Natural killer cell treated with Interleukin-12 subunit alpha and Interleukin-12 subunit beta and Interleukin-15 and Interleukin-18, amount 100 ng/mL, for 72 hours (primary cell): ENCODE measurements at regions not wholly inside any gene's neighbourhood (a gene's known extent, or its start where the extent isn't known, plus 50 kb on each side); places are given as distances from the start of the nearest gene placed in this dataset.

Source experiments
- ATAC-seq, 2 donors: fragments of 150-1000 bp; cut with Tn5 transposase in 1 of 2; sonication (Bioruptor Pico), chemical (Tn5 transposase) in 1 of 2; 2 replicates each; pipeline ENCODE4 v1.10.0; 2021
- DNase-seq: peaks from one replicate; pipeline ENCODE4 v3.0.0; 2022; ENCODE audit warnings: low spot score
- H3K27ac Mint-ChIP-seq, 2 donors: 1 replicate in 1 of 2; 2 replicates in 1 of 2; pipeline ENCODE4 v1.8.0; 2022; ENCODE audit warnings: mixed read lengths in 2 of 2, mild to moderate bottlenecking in 1 of 2, moderate library complexity in 1 of 2
- H3K27me3 Mint-ChIP-seq, 2 donors: 1 replicate in 1 of 2; 2 replicates in 1 of 2; pipeline ENCODE4 v1.8.0; 2022; ENCODE audit warnings: mixed read lengths in 2 of 2
- H3K36me3 Mint-ChIP-seq: one replicate; pipeline ENCODE4 v1.8.0; 2022; ENCODE audit warnings: mixed read lengths
- H3K4me1 Mint-ChIP-seq, 2 donors: 1 replicate in 1 of 2; 2 replicates in 1 of 2; pipeline ENCODE4 v1.8.0; 2022; ENCODE audit warnings: low read depth in 2 of 2, mixed read lengths in 2 of 2, mild to moderate bottlenecking in 1 of 2
- H3K4me3 Mint-ChIP-seq: one replicate; pipeline ENCODE4 v1.8.0; 2022; ENCODE audit warnings: mixed read lengths
- H3K9me3 Mint-ChIP-seq: 2 replicates; pipeline ENCODE4 v1.8.0; 2022; ENCODE audit warnings: mixed read lengths

DNA sequence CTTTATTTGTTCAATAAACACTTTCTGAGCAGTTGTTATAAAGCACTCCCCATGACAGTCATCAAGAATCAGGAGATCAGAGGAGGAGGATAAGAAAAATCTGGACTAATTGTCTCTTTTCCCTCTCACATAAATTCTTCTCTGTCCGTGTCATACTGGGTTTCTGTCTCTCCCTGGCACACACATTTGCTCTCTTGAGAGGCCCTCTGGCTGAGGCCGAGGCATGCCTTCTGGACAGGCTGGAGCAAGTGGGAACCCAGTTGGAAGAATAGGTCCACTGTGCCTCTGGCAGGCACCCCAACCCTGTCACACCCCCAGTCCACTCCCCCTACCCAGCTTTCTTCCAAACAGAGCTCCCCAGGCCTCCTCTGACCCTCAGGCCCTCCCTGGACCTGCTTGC, 315.8 kb downstream of the UACA start:
- no peak for DNase-seq
- Mint-ChIP-seq H3K4me1 (peaks cover 18% of the 10 kb centered on the region in 2 donors), H3K27ac (no peak overlapping the region), H3K9me3 (no peaks in the 10 kb centered on the region), H3K4me3 (no peak overlapping the region), H3K36me3 (no peaks in the 10 kb centered on the region), H3K27me3 (peaks cover 61 to 76% of the 10 kb centered on the region in 2 donors)
- ATAC-seq = peak in 1 of 2 donors; percentile 17

DNA sequence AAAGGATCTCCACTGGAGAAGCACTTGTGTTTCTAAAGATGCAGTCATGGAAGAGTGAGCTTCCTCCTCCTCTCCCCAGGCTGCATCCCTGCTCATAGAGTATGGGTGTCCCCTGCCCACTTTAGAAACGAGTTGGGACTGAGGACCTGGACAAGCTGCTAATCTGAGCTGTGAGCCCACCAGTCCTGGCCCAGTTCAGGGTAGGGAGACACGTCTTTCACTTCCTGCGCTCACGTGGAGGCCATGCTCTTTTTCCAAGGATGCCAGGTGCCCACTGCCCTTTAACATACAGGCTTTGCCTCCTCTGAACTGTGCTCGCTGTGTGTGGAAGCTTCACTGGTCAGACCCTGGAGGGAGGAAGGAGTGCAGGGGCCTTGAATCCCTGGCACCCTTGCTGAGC, 316.3 kb downstream of the UACA start:
- H3K27me3 Mint-ChIP-seq = peaks cover 66 to 80% of the 10 kb centered on the region in 2 donors
- no peak for ATAC-seq
- H3K27ac Mint-ChIP-seq = no peak overlapping the region

DNA sequence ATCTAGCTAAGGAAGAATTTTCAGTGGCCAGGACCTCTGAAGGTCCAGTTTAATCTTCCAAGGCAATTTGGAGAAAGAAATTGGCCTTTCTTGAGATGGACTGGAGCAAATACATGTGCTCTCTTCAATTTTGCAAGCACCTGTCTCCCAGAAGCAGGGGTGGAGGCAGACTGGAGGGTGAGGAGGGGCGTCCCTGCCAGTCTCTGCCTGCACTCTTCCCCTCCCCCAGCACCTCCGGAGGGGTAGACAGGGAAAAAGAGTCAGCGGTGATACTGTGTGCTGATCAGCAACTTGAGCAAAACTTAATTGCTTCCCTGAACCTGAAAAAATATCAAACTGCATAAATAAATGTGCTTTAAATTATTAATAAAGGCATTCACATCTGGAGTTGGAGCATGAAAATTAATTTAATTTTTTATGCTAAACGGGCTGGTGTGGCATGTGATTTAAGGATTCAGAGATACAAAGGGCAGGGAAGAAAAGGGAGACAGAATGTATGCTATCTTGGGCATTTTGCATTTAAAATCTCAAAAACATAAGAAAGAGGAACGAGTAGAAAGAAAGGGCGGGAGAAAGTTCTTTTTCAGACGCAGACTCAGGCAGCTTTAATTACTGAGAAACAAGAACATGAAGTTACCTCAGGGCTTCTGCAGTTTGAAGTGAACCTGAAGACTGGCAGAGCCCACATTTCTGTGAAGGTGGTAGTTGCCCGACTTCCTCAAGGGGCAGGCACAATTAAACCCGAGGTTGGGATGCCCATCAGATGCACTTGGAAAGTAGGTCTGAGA, 319.7 kb downstream of the UACA start:
- peak overlapping the region in 1 of 2 donors; percentile 6 for H3K27ac Mint-ChIP-seq
- H3K9me3 Mint-ChIP-seq = no peaks in the 10 kb centered on the region
- peaks cover 61 to 72% of the 10 kb centered on the region in 2 donors for H3K27me3 Mint-ChIP-seq
- H3K4me1 Mint-ChIP-seq = peaks cover 11 to 16% of the 10 kb centered on the region in 2 donors
- ATAC-seq = no peak
- no peak for DNase-seq
- H3K36me3 Mint-ChIP-seq = no peaks in the 10 kb centered on the region
- H3K4me3 Mint-ChIP-seq = no peak overlapping the region

More for the DNA sequence above, 316.3 kb downstream of the UACA start:
- Mint-ChIP-seq H3K4me1 (peaks cover 18% of the 10 kb centered on the region in 2 donors), H3K9me3 (no peaks in the 10 kb centered on the region), H3K4me3 (no peak overlapping the region), H3K36me3 (no peaks in the 10 kb centered on the region)
- DNase-seq = no peak

DNA sequence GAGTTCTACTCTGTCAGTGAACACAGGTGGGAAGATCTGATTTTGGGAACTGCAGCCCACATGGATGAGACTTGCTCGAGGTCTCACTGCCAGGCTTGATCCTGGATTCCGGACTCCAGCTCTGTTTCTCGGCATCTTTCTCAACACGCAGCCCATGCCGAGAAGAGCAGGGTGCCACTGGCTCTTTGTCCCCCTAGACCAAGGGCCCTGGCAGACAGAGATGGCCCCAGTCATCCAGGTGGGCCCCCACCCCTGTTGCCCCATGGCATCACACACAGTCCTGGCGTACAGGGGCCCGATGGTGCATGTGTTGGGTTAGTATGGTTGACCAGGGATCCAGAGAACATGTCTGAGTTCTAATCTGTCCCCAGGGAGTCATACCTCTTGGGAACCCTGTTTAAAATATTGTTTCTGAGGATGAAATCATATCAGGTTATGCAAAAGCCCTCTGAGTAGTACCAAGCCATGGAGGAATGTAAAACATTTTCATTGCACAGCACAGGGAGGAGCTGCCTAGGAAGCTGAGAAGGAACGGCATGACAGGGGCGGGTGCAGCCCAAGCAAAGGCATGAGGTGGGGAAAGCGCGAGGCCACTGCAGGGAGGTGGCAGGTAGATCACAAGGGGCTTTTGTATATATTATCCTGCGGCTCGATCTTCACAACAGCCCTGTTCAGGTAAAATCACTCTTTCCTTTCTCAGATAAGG, 320.6 kb downstream of the UACA start:
- H3K9me3 Mint-ChIP-seq = no peaks in the 10 kb centered on the region
- H3K4me3 Mint-ChIP-seq = no peak overlapping the region
- peaks cover 54 to 63% of the 10 kb centered on the region in 2 donors for H3K27me3 Mint-ChIP-seq
- ATAC-seq (no peak), DNase-seq (no peak)
- peak overlapping the region in 1 of 2 donors; percentile 6 for H3K27ac Mint-ChIP-seq
- peaks cover 3 to 7% of the 10 kb centered on the region in 2 donors for H3K4me1 Mint-ChIP-seq
- no peaks in the 10 kb centered on the region for H3K36me3 Mint-ChIP-seq

DNA sequence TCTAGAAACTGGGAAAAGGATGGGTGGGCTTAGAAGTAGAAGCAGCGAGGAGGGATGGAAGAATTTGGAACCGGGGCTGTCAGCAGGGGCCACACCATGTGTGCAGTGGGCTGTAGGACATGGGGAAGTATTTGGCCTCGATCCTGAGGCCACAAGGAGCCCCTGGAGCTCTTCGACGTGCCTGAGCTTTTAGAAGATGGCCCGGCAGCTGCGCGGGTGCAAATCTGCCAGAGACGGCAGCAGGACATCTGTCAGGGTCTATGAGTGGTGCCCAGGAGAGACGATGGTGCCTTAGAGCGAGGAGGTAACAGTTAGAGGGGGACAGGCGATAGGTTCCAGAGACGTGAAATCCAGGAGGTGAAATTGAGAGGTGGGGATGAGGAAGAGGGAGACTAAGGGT, 321.1 kb downstream of the UACA start:
- H3K27ac Mint-ChIP-seq = no peak overlapping the region
- H3K4me3 Mint-ChIP-seq = no peak overlapping the region
- no peaks in the 10 kb centered on the region for H3K36me3 Mint-ChIP-seq
- peaks cover 49 to 62% of the 10 kb centered on the region in 2 donors for H3K27me3 Mint-ChIP-seq
- no peak for ATAC-seq
- H3K4me1 Mint-ChIP-seq = peaks cover 0 to 1% of the 10 kb centered on the region in 2 donors
- H3K9me3 Mint-ChIP-seq = no peaks in the 10 kb centered on the region
- no peak for DNase-seq

DNA sequence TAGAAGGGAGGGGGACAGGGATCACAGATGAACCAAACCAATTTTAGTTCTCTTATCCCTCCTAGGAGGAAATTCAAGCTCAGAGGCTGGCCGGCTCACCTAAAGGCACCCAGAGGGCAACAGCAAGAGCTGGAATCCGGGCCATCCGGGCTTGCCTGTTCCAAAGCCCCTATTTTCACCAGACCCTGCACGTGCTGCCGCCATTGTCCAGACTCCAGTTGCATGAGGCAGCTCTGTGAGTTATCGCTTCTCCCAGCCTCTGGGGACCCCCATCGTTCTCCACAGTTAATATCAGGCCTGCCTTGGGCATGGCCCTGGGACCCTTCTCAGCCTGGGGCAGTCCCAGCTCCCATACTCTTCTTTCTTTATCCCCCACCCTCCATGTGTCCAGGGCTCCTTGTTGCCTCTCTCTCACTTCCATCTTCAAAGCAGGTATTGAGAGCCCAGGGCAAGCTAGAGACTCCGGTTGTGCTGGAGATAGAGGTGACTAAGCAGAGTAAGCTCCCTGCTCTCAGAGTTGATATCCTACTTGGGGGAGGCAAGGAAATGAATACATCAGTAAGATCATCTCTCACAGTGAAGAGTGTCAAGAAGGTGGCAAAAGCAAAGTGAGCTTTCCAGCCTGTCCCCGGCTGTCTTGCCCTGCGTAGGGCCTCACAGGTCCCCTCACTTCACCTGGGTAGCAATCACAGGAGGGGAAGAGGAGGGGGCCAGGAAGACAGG, 322.8 kb downstream of the UACA start:
- H3K36me3 Mint-ChIP-seq = no peaks in the 10 kb centered on the region
- H3K9me3 Mint-ChIP-seq = no peaks in the 10 kb centered on the region
- ATAC-seq (no peak), DNase-seq (no peak)
- no peak overlapping the region for H3K4me3 Mint-ChIP-seq
- peaks cover 45 to 52% of the 10 kb centered on the region in 2 donors for H3K27me3 Mint-ChIP-seq
- peaks cover 2 to 5% of the 10 kb centered on the region in 2 donors for H3K4me1 Mint-ChIP-seq
- no peak overlapping the region for H3K27ac Mint-ChIP-seq

DNA sequence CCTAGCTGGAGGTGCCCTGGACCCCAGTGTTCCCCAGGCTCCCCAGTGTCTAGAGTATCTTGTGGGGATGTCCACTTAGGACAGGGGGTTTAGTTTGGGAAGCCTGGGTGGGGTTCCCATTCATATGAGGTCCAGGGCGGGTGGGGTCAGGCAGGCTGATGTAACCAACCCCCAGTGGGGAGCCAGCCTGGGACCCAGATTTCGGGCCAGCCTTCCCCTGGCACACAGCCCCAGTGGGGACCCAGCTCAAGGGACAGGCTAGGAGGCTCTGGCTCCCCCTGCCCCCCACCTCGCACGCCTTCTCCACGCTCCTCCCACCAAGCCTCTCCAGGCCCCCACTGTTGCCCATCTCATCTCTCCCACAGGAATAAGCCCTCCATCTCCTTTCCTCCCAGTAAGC, 323.5 kb downstream of the UACA start:
- Mint-ChIP-seq H3K4me1 (peaks cover 4 to 6% of the 10 kb centered on the region in 2 donors), H3K9me3 (no peaks in the 10 kb centered on the region), H3K27ac (no peak overlapping the region), H3K27me3 (peaks cover 45 to 51% of the 10 kb centered on the region in 2 donors), H3K36me3 (no peaks in the 10 kb centered on the region), H3K4me3 (no peak overlapping the region)
- ATAC-seq (no peak), DNase-seq (no peak)

DNA sequence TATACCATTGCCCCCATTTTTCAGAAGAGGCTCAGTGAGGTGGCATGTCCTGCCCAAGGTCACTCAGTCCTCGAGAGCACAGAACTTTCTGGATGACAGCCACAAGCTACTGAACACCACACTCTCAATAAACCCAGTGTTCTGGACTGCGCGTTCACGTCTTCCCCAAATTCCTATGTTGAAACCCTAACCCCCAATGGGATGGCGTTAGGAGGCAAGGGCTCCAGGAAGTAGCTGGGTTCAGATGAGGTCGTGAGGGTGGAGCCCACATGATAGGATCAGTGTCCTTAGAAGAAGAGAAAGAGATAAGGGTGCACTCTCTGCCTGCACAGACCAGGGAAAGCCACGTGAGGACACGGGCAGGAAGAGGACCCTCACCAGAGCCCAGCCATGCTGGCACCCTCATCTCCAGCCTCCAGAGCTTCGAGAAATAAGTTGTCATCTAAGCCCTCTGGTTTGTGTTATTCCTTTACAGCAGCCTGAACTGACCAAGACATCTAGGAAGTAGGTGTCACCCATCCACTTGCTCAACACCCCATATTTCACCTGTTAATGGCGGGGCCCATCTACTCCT, 324.0 kb downstream of the UACA start:
- no peak for ATAC-seq
- DNase-seq = no peak
- peaks cover 44 to 46% of the 10 kb centered on the region in 2 donors for H3K27me3 Mint-ChIP-seq
- H3K9me3 Mint-ChIP-seq = no peaks in the 10 kb centered on the region
- H3K27ac Mint-ChIP-seq = no peak overlapping the region
- no peak overlapping the region for H3K4me3 Mint-ChIP-seq
- no peaks in the 10 kb centered on the region for H3K36me3 Mint-ChIP-seq
- peaks cover 6 to 7% of the 10 kb centered on the region in 2 donors for H3K4me1 Mint-ChIP-seq

DNA sequence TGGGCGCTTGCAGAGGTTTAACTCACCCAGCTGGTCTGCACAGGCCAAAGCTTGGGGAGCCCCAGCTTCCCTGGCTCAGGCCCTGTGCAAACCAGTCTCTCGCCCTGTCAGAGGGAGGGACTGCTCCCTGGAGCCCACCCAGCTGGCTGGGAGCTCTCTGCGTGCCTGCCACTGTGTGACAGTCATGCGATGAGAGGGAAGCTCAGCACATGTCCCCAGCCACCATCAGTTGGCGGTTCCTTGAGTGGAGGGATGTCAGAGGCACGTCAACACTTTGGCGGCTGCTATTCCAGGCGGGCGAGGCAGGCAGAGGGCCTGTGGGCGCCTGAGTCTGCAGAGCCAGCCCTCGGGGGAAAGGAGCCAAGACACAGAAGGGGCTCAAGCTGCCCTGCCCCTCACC, 324.6 kb downstream of the UACA start:
- no peaks in the 10 kb centered on the region for H3K9me3 Mint-ChIP-seq
- no peak overlapping the region for H3K27ac Mint-ChIP-seq
- H3K27me3 Mint-ChIP-seq = peaks cover 40 to 41% of the 10 kb centered on the region in 2 donors
- DNase-seq (no peak), ATAC-seq (no peak)
- H3K4me3 Mint-ChIP-seq = no peak overlapping the region
- peaks cover 6 to 7% of the 10 kb centered on the region in 2 donors for H3K4me1 Mint-ChIP-seq
- H3K36me3 Mint-ChIP-seq = no peaks in the 10 kb centered on the region

DNA sequence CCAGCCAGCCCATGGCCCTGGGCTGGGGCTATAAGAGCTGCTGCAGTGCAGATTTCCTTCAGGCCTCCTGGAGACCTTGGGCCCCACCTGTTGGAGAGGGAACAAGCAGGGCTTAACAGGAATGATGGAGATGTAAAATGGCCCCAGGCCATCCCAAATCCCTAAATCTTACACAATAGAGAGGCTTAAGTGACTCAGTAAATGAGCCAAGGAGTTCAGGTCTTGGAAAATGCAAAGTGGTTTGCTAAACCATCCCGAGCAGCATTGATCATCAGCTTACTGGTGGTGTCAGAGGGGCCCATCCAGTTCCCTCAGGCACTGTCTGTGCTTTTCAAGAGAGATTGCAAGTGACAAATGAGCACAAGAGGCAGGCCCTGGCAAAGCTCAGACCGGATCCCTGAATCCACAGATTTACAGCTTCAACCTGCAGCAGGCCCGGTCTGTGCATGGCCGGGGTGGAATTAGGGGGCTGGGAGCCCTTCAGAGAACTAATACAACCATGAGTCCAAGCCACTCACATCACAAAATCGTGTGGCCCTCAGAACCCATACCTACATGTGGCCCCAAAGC, 325.4 kb downstream of the UACA start:
- ATAC-seq = no peak
- DNase-seq = no peak
- Mint-ChIP-seq H3K27me3 (peaks cover 32 to 35% of the 10 kb centered on the region in 2 donors), H3K4me3 (no peak overlapping the region), H3K27ac (no peak overlapping the region), H3K9me3 (no peaks in the 10 kb centered on the region), H3K4me1 (peaks cover 6 to 7% of the 10 kb centered on the region in 2 donors), H3K36me3 (no peaks in the 10 kb centered on the region)

DNA sequence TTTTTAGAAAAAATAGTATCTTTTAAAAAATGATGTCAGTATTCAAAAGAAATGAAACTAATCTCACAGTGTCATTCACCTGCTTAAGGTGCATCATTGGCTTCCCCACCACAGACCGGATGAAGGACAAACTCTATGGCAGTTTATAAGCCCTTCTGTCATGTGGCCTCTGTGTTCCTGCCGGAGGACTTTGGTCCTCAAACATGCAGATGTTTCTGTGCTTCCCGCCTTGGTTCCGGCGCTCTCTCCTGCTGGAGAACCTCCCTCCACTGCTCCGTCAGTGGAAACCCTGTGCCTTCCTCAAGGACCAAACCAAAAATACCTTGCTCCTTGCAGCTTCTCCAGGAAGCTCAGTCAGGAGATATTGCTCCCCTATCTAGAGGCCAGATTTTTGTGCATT, 326.3 kb downstream of the UACA start:
- H3K4me1 Mint-ChIP-seq = peaks cover 7 to 11% of the 10 kb centered on the region in 2 donors
- ATAC-seq = no peak

DNA sequence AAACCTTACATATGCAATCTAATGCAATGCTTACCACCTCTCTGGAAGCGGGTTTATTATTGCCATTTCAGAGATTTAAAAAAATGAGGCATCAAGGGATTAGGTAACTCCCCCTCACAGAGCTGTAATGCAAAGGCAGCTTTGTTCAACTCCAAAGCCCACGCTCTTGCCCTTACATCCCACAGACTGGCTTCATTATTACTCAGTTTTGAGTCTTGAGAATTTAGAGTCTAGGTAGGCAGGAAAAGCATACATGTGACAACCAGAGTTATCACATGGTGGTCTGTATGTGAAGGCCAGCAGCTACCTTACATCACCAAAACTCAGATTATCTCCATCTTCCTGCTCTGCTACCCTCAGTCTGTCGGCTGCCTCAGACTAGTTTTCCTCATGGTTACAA, 326.9 kb downstream of the UACA start:
- Mint-ChIP-seq H3K4me1 (peaks cover 7 to 11% of the 10 kb centered on the region in 2 donors), H3K9me3 (no peaks in the 10 kb centered on the region), H3K27me3 (peaks cover 26 to 31% of the 10 kb centered on the region in 2 donors), H3K27ac (no peak overlapping the region), H3K36me3 (no peaks in the 10 kb centered on the region), H3K4me3 (no peak overlapping the region)
- no peak for DNase-seq
- ATAC-seq = peak in 1 of 2 donors; percentile 56

More for the DNA sequence above, 326.3 kb downstream of the UACA start:
- DNase-seq = no peak
- Mint-ChIP-seq H3K4me3 (no peak overlapping the region), H3K27me3 (peaks cover 31 to 35% of the 10 kb centered on the region in 2 donors), H3K36me3 (no peaks in the 10 kb centered on the region), H3K27ac (no peak overlapping the region), H3K9me3 (no peaks in the 10 kb centered on the region)

DNA sequence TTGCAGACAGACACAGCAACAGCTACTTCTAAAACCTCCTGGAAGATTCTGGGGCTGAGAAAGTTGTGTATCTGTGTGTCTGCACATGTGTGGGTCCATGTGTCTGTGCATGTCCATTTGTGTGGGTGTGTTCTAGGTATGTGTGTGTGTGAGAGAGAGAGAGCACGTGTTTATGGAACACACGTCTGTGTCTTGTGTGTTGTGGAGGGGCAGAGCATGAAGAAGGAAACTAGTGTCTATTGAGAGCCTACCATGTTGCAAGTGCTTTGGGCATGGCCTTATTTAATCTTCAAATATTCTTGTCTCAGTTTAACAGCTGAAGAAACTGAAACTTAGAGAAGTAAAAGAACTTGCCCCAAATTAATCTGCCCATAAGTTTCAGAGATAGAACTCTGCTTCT, 327.5 kb downstream of the UACA start:
- DNase-seq (no peak), ATAC-seq (no peak)
- H3K4me3 Mint-ChIP-seq = no peak overlapping the region
- H3K4me1 Mint-ChIP-seq = peaks cover 7 to 11% of the 10 kb centered on the region in 2 donors
- H3K9me3 Mint-ChIP-seq = no peaks in the 10 kb centered on the region
- H3K27me3 Mint-ChIP-seq = peaks cover 29 to 30% of the 10 kb centered on the region in 2 donors
- H3K36me3 Mint-ChIP-seq = no peaks in the 10 kb centered on the region
- no peak overlapping the region for H3K27ac Mint-ChIP-seq
